Calu3 (cell line): ENCODE measurements at regions not wholly inside any gene's neighbourhood (a gene's known extent, or its start where the extent isn't known, plus 50 kb on each side); places are given as distances from the start of the nearest gene placed in this dataset.

Experiments
- BruUV-seq: library from RNA; stranded (reverse); fragments of 400-500 nt; replicated peaks from 2 replicates; lab custom pipeline; 2021; lab: Mats Ljungman, UMichigan
- CTCF ChIA-PET: fragments of 300-600 bp; sonication (Branson Sonifier 250); formaldehyde crosslinking; loops from one replicate; lab custom pipeline; 2022; ENCODE audit warnings: antibody characterized with exemption; lab: Charles Lee
- DNase-seq: peaks from one replicate; pipeline ENCODE4 v3.0.0; 2022
- H3K27ac Mint-ChIP-seq: one replicate; pipeline ENCODE4 v1.8.0; 2022; ENCODE audit warnings: mixed read lengths; ENCODE audit not compliant: unreplicated experiment
- H3K27me3 Mint-ChIP-seq: one replicate; pipeline ENCODE4 v1.8.0; 2022; ENCODE audit warnings: mixed read lengths; ENCODE audit not compliant: unreplicated experiment
- H3K36me3 Mint-ChIP-seq: one replicate; pipeline ENCODE4 v1.8.0; 2022; ENCODE audit warnings: mild to moderate bottlenecking, moderate library complexity, mixed read lengths; ENCODE audit not compliant: insufficient read depth, unreplicated experiment
- H3K4me1 Mint-ChIP-seq: one replicate; pipeline ENCODE4 v1.8.0; 2022; ENCODE audit warnings: mild to moderate bottlenecking, low read depth, mixed read lengths; ENCODE audit not compliant: unreplicated experiment
- H3K4me3 Mint-ChIP-seq: one replicate; pipeline ENCODE4 v1.8.0; 2022; ENCODE audit warnings: mild to moderate bottlenecking, low read depth, moderate library complexity, mixed read lengths; ENCODE audit not compliant: unreplicated experiment
- H3K9me3 Mint-ChIP-seq: one replicate; pipeline ENCODE4 v1.8.0; 2022; ENCODE audit warnings: low read depth, mixed read lengths; ENCODE audit not compliant: unreplicated experiment
- CTCF ChIP-seq: fragments of 200-600 bp; IDR thresholded peaks from one replicate; pipeline ENCODE4 v1.8.0; 2022; ENCODE audit warnings: antibody characterized with exemption; ENCODE audit not compliant: unreplicated experiment
- intact Hi-C: fragments of 100-400 bp; cut with micrococcal nuclease; formaldehyde crosslinking; loops from one replicate; pipeline ENCODE4 v1.10.0; 2022; ENCODE audit not compliant: unreplicated experiment

- Mint-ChIP-seq H3K27ac (no peak overlapping the region), H3K36me3 (no peaks in the 10 kb centered on the region), H3K27me3 (no peaks in the 10 kb centered on the region), H3K4me3 (no peak overlapping the region), H3K9me3 (peaks cover 10% of the 10 kb centered on the region), H3K4me1 (no peaks in the 10 kb centered on the region)
- CTCF ChIA-PET, result no interaction called here
- TF ChIP-seq CTCF, result no peak
- DNase-seq, result no peak
- BruUV-seq, result no TSS peak
- intact Hi-C loops, result no loop called here
Observed at GRCh38 chr2:22518641-22519040, 866.3 kb upstream of the KLHL29 start.

- CTCF ChIA-PET, result no interaction called here
- Mint-ChIP-seq H3K27ac (no peak overlapping the region), H3K4me3 (no peak overlapping the region), H3K9me3 (peaks cover 7% of the 10 kb centered on the region), H3K4me1 (no peaks in the 10 kb centered on the region), H3K27me3 (no peaks in the 10 kb centered on the region), H3K36me3 (no peaks in the 10 kb centered on the region)
- no peak for TF ChIP-seq CTCF
- BruUV-seq, result no TSS peak
- intact Hi-C loops, result no loop called here
- DNase-seq, result no peak
Observed at GRCh38 chr2:22520369-22521288, 864.4 kb upstream of the KLHL29 start.

GRCh38 chr2:22521620-22522019, 863.4 kb upstream of the KLHL29 start:
- Mint-ChIP-seq H3K27me3 (no peaks in the 10 kb centered on the region), H3K9me3 (peaks cover 5% of the 10 kb centered on the region), H3K4me3 (no peak overlapping the region), H3K4me1 (no peaks in the 10 kb centered on the region), H3K36me3 (no peaks in the 10 kb centered on the region), H3K27ac (no peak overlapping the region)
- no peak for TF ChIP-seq CTCF
- no TSS peak for BruUV-seq
- DNase-seq, result no peak
- CTCF ChIA-PET, result no interaction called here
- intact Hi-C loops, result no loop called here

GRCh38 chr2:22525681-22526080, 859.3 kb upstream of the KLHL29 start:
- H3K4me3 Mint-ChIP-seq, result no peak overlapping the region
- intact Hi-C loops, result no loop called here
- H3K9me3 Mint-ChIP-seq, result peaks cover under 1% of the 10 kb centered on the region
- no peaks in the 10 kb centered on the region for H3K4me1 Mint-ChIP-seq
- no peak overlapping the region for H3K27ac Mint-ChIP-seq
- CTCF ChIA-PET, result no interaction called here
- BruUV-seq, result no TSS peak
- DNase-seq, result no peak
- H3K36me3 Mint-ChIP-seq, result no peaks in the 10 kb centered on the region
- TF ChIP-seq CTCF, result no peak
- H3K27me3 Mint-ChIP-seq, result no peaks in the 10 kb centered on the region
